GM18526 (cell line): ENCODE measurements at regions not wholly inside any gene's neighbourhood (a gene's known extent, or its start where the extent isn't known, plus 50 kb on each side); places are given as distances from the start of the nearest gene placed in this dataset.

ENCODE experiments used
- POLR2A ChIP-seq: IDR thresholded peaks from 3 replicates; pipeline ENCODE4 v1.6.1; 2011; ENCODE audit not compliant: insufficient read length; ENCODE audit errors: extremely low read depth

GRCh38 chr15:92705764-92706163 lies 50.2 kb upstream of the FAM174B start:
- TF ChIP-seq POLR2A, result no peak

- no peak for TF ChIP-seq POLR2A
Measured at GRCh38 chr15:92706201-92706600, 50.6 kb upstream of the FAM174B start.

- no peak for TF ChIP-seq POLR2A
Measured at GRCh38 chr15:92707880-92708551, 52.4 kb upstream of the FAM174B start.

GRCh38 chr15:92708635-92709034 lies 53.1 kb upstream of the FAM174B start:
- no peak for TF ChIP-seq POLR2A

GRCh38 chr15:92709110-92709790 lies 53.7 kb upstream of the FAM174B start:
- TF ChIP-seq POLR2A, result no peak

GRCh38 chr15:92711457-92711831 lies 55.9 kb upstream of the FAM174B start:
- no peak for TF ChIP-seq POLR2A

GRCh38 chr15:92714077-92714476 lies 58.5 kb upstream of the FAM174B start:
- no peak for TF ChIP-seq POLR2A

- TF ChIP-seq POLR2A, result no peak
Measured at GRCh38 chr15:92714477-92715401, 59.2 kb upstream of the FAM174B start.

GRCh38 chr15:92715758-92716157 lies 60.2 kb upstream of the FAM174B start:
- no peak for TF ChIP-seq POLR2A

- no peak for TF ChIP-seq POLR2A
Measured at GRCh38 chr15:92719021-92719420, 63.4 kb upstream of the FAM174B start.

- TF ChIP-seq POLR2A, result no peak
Measured at GRCh38 chr15:92724144-92724543, 68.6 kb upstream of the FAM174B start.

- TF ChIP-seq POLR2A, result no peak
Measured at GRCh38 chr15:92725171-92725570, 69.6 kb upstream of the FAM174B start.

GRCh38 chr15:92728266-92728665 lies 72.7 kb upstream of the FAM174B start:
- no peak for TF ChIP-seq POLR2A

GRCh38 chr15:92733090-92733933 lies 77.7 kb upstream of the FAM174B start:
- no peak for TF ChIP-seq POLR2A

GRCh38 chr15:92733934-92734521 lies 78.5 kb upstream of the FAM174B start:
- TF ChIP-seq POLR2A, result no peak

GRCh38 chr15:92745845-92746271 lies 90.3 kb upstream of the FAM174B start:
- no peak for TF ChIP-seq POLR2A
